H1 (cell line): ENCODE measurements at regions not wholly inside any gene's neighbourhood (a gene's known extent, or its start where the extent isn't known, plus 50 kb on each side); places are given as distances from the start of the nearest gene placed in this dataset.

ENCODE experiments used
- CTCF ChIA-PET: fragments of 300-600 bp; sonication (Branson Sonifier 250); formaldehyde crosslinking; loops from one replicate; lab custom pipeline; 2021; ENCODE audit not compliant: partially characterized antibody; lab: Charles Lee
- POLR2A ChIA-PET: fragments of 300-600 bp; sonication (Branson Sonifier 250); formaldehyde crosslinking; loops from one replicate; lab custom pipeline; 2021; ENCODE audit warnings: inconsistent platforms; ENCODE audit not compliant: partially characterized antibody; lab: Charles Lee
- DNase-seq, 2 experiments: peaks; one replicate each; pipeline versions ENCODE4 v3.0.0 to v3.0.0-alpha.2; 2010 to 2022; ENCODE audit warnings: low spot score in 2 of 2, low read depth in 1 of 2, mixed read lengths in 1 of 2
- FAIRE-seq: peaks from 2 replicates; lab custom pipeline; 2011; peaks lifted over from hg19 to GRCh38; lab: Jason Lieb, UNC
- H2AFZ ChIP-seq: 2 replicates; pipeline ENCODE4 v1.8.1; 2012; ENCODE audit warnings: low read length, inconsistent platforms
- H2AK5ac ChIP-seq: 2 replicates; pipeline ENCODE4 v1.6.1; 2013; ENCODE audit warnings: low read depth, low read length
- H2BK120ac ChIP-seq: replicated peaks from 2 replicates; pipeline ENCODE3; 2013; ENCODE audit warnings: low read depth, low read length, inconsistent platforms
- H2BK12ac ChIP-seq: 2 replicates; pipeline ENCODE4 v1.6.1; 2013; ENCODE audit warnings: low read depth, low read length
- H2BK15ac ChIP-seq: 2 replicates; pipeline ENCODE4 v1.6.1; 2013; ENCODE audit warnings: low read length
- H2BK20ac ChIP-seq: 2 replicates; pipeline ENCODE4 v1.6.1; 2013; ENCODE audit warnings: low read length
- H2BK5ac ChIP-seq: 2 replicates; pipeline ENCODE4 v1.6.1; 2013; ENCODE audit warnings: low read depth, low read length
- H3K14ac ChIP-seq: 2 replicates; pipeline ENCODE4 v1.6.1; 2013; ENCODE audit warnings: inconsistent platforms; ENCODE audit not compliant: insufficient read length
- H3K18ac ChIP-seq: 2 replicates; pipeline ENCODE4 v1.6.1; 2013; ENCODE audit warnings: low read length; ENCODE audit errors: extremely low read depth
- H3K23ac ChIP-seq: 2 replicates; pipeline ENCODE4 v1.6.1; 2013; ENCODE audit warnings: inconsistent platforms; ENCODE audit not compliant: insufficient read length
- H3K23me2 ChIP-seq: 2 replicates; pipeline ENCODE4 v1.6.1; 2013; ENCODE audit warnings: low read depth, low read length
- H3K27ac ChIP-seq: 2 replicates; pipeline ENCODE4 v1.6.1; 2011; ENCODE audit warnings: low read depth, low read length, inconsistent platforms
- H3K27me3 ChIP-seq, 4 experiments: replicated peaks in 1 of 4; 1 replicate in 1 of 4; 2 replicates in 3 of 4; pipeline versions ENCODE4 v1.6.1 to v1.8.1; 2011 to 2013; ENCODE audit warnings: low read length in 3 of 4, mild to moderate bottlenecking in 3 of 4, inconsistent platforms in 2 of 4, mixed read lengths in 2 of 4, moderate library complexity in 1 of 4; ENCODE audit not compliant: control insufficient read depth in 3 of 4, insufficient read depth in 3 of 4; ENCODE audit errors: extremely low read depth in 1 of 4
- H3K36me3 ChIP-seq, 4 experiments: 2 replicates each; pipeline versions ENCODE4 v1.6.1 to v1.8.1; 2011 to 2013; ENCODE audit warnings: mild to moderate bottlenecking in 4 of 4, low read length in 3 of 4, moderate library complexity in 2 of 4, control low read depth in 1 of 4, inconsistent platforms in 1 of 4; ENCODE audit not compliant: insufficient read depth in 4 of 4, control insufficient read depth in 2 of 4
- H3K4ac ChIP-seq: replicated peaks from 2 replicates; pipeline ENCODE3; 2013; ENCODE audit warnings: low read length, low read depth, mixed read lengths, inconsistent platforms; ENCODE audit not compliant: insufficient read length
- H3K4me1 ChIP-seq, 4 experiments: replicated peaks in 1 of 4; 1 replicate in 1 of 4; 2 replicates in 3 of 4; pipeline versions ENCODE4 v1.6.1 to v1.8.1; 2011 to 2013; ENCODE audit warnings: low read length in 3 of 4, inconsistent platforms in 2 of 4, mixed read lengths in 1 of 4; ENCODE audit not compliant: insufficient read depth in 4 of 4, control insufficient read depth in 3 of 4
- H3K4me2 ChIP-seq, 2 experiments: 2 replicates each; pipeline versions ENCODE4 v1.6.1 to v1.8.1; 2011 to 2013; ENCODE audit warnings: low read depth in 2 of 2, low read length in 2 of 2, control low read depth in 1 of 2, inconsistent platforms in 1 of 2, mild to moderate bottlenecking in 1 of 2; ENCODE audit not compliant: insufficient read depth in 1 of 2
- H3K4me3 ChIP-seq, 4 experiments: fragments of 200-600, 300-600 bp in 1 of 4; sonication (generic), shearing (Covaris generic), sonication (Bioruptor Twin) in 1 of 4; 2 replicates each; pipeline versions ENCODE4 v1.5.1 to v1.8.1; 2011 to 2016; ENCODE audit warnings: low read length in 4 of 4, low read depth in 3 of 4, control low read depth in 2 of 4, inconsistent platforms in 2 of 4, mild to moderate bottlenecking in 2 of 4, mixed read lengths in 1 of 4, moderate library complexity in 1 of 4; ENCODE audit not compliant: insufficient read depth in 2 of 4; ENCODE audit errors: extremely low read depth in 1 of 4
- H3K56ac ChIP-seq: replicated peaks from 2 replicates; pipeline ENCODE3; 2013; ENCODE audit warnings: low read depth, mild to moderate bottlenecking, mixed read lengths, low read length, inconsistent platforms; ENCODE audit not compliant: insufficient read length
- H3K79me1 ChIP-seq: 2 replicates; pipeline ENCODE4 v1.6.1; 2013; ENCODE audit warnings: low read depth, low read length, control low read depth
- H3K79me2 ChIP-seq, 2 experiments: 2 replicates each; pipeline versions ENCODE4 v1.6.1 to v1.8.1; 2012 to 2013; ENCODE audit warnings: low read length in 2 of 2, mild to moderate bottlenecking in 2 of 2, inconsistent platforms in 1 of 2; ENCODE audit not compliant: insufficient read depth in 2 of 2, control insufficient read depth in 1 of 2
- H3K9ac ChIP-seq, 4 experiments: replicated peaks in 1 of 4; 1 replicate in 1 of 4; 2 replicates in 3 of 4; pipeline versions ENCODE4 v1.6.1 to v1.8.1; 2011 to 2013; ENCODE audit warnings: low read depth in 3 of 4, low read length in 3 of 4, control low read depth in 2 of 4, mild to moderate bottlenecking in 2 of 4, moderate library complexity in 2 of 4, inconsistent platforms in 1 of 4; ENCODE audit errors: extremely low read depth in 1 of 4
- H3K9me3 ChIP-seq, 2 experiments: 2 replicates each; pipeline versions ENCODE4 v1.6.1 to v1.8.1; 2012 to 2013; ENCODE audit warnings: mild to moderate bottlenecking in 2 of 2, moderate library complexity in 2 of 2, control low read depth in 1 of 2, inconsistent platforms in 1 of 2, low read depth in 1 of 2, low read length in 1 of 2, mixed read lengths in 1 of 2; ENCODE audit not compliant: insufficient read depth in 2 of 2
- H4K20me1 ChIP-seq, 2 experiments: replicated peaks in 1 of 2; 2 replicates each; pipeline versions ENCODE3 to v1.8.1; 2011 to 2013; ENCODE audit warnings: inconsistent platforms in 2 of 2, low read length in 2 of 2, mild to moderate bottlenecking in 1 of 2; ENCODE audit not compliant: insufficient read depth in 2 of 2, control insufficient read depth in 1 of 2
- H4K5ac ChIP-seq: 2 replicates; pipeline ENCODE4 v1.6.1; 2013; ENCODE audit warnings: low read length, low read depth, mixed read lengths, inconsistent platforms; ENCODE audit not compliant: insufficient read length
- H4K8ac ChIP-seq: 2 replicates; pipeline ENCODE4 v1.8.0; 2013; ENCODE audit warnings: mild to moderate bottlenecking, moderate library complexity, low read length, inconsistent platforms; ENCODE audit not compliant: insufficient read depth; ENCODE audit errors: extremely low read depth
- H4K91ac ChIP-seq: replicated peaks from 2 replicates; pipeline ENCODE3; 2013; ENCODE audit warnings: low read length, mixed read lengths, inconsistent platforms; ENCODE audit not compliant: insufficient read length
- POLR2A ChIP-seq, 2 experiments: IDR thresholded peaks; 1 replicate in 1 of 2; 2 replicates in 1 of 2; pipeline ENCODE4 v1.6.1; 2011; ENCODE audit warnings: low read depth in 2 of 2, low read length in 2 of 2, mild to moderate bottlenecking in 2 of 2; ENCODE audit errors: control extremely low read depth in 1 of 2
- RXRA ChIP-seq: IDR thresholded peaks from 2 replicates; pipeline ENCODE4 v1.6.1; 2011; ENCODE audit warnings: low read depth, mild to moderate bottlenecking, low read length, moderate library complexity; ENCODE audit not compliant: insufficient read depth
- SIN3A ChIP-seq, 2 experiments: IDR thresholded peaks in 1 of 2; conservative IDR thresholded peaks in 1 of 2; 2 replicates each; pipeline ENCODE4 v1.6.1; 2011 to 2012; ENCODE audit warnings: low read length in 2 of 2, improper control_type of control experiment in 1 of 2, low read depth in 1 of 2, mild to moderate bottlenecking in 1 of 2
- WGBS, 2 experiments: shearing (Covaris generic) in 1 of 2; methylation state at CpG; one replicate each; pipeline versions ENCODE4 v1.1.6 to v1.1.7; 2013 to 2015; ENCODE audit warnings: low lambda C conversion rate in 2 of 2, mixed read lengths in 2 of 2, inconsistent platforms in 1 of 2, low coverage in 1 of 2, missing lambda C conversion rate in 1 of 2; ENCODE audit not compliant: insufficient replicate concordance in 2 of 2, insufficient coverage in 1 of 2, insufficient read length in 1 of 2; ENCODE audit errors: extremely low coverage in 1 of 2, missing lambda C conversion rate in 1 of 2; 5-methylcytosine and 5-hydroxymethylcytosine counted together

GRCh38 chr9:86644675-86645034 is 290.4 kb upstream of the TUT7 start:
- peaks cover 0 to 4% (median 2%) of the 10 kb centered on the region in 4 experiments; a peak in 4 of 7 replicates for H3K4me1 ChIP-seq
- H3K27me3 ChIP-seq = no peaks in the 10 kb centered on the region
- H3K79me1 ChIP-seq = no peaks in the 10 kb centered on the region
- no peak overlapping the region for H4K8ac ChIP-seq
- ChIA-PET POLR2A (interaction anchor here (0.6 to 1.5 kb wide), 3 partner anchors 77 to 301 kb away, joined by 3 read pairs; no protein-coding TSS in a partner anchor), CTCF (interaction anchor here (0.7 to 1.9 kb wide), 5 partner anchors 14 to 481 kb away, joined by 3 to 12 read pairs (median 3); no protein-coding TSS in a partner anchor)
- H3K14ac ChIP-seq = no peak overlapping the region
- H3K4me3 ChIP-seq = no peak overlapping the region
- no peak overlapping the region for H3K18ac ChIP-seq
- no peak overlapping the region for H3K23ac ChIP-seq
- H2AK5ac ChIP-seq = no peak overlapping the region
- DNase-seq (no peak), FAIRE-seq (no peak)
- no peaks in the 10 kb centered on the region for H3K36me3 ChIP-seq
- TF ChIP-seq RXRA (no peak), POLR2A (IDR thresholded peaks at IDR 0.05; ENCODE audit: control extremely low read depth in 1 of 2, low read depth in 2 of 2, low read length in 2 of 2) (no peak), SIN3A (conservative IDR thresholded peaks at IDR 0.05 in 1 of 2, IDR thresholded peaks at IDR 0.05 in 1 of 2; ENCODE audit: low read depth in 1 of 2, low read length in 2 of 2) (no peak)
- H3K4me2 ChIP-seq = no peak overlapping the region
- H3K79me2 ChIP-seq = no peaks in the 10 kb centered on the region
- H2BK15ac ChIP-seq = no peak overlapping the region
- no peak overlapping the region for H2BK12ac ChIP-seq
- no peak overlapping the region for H2BK120ac ChIP-seq
- no peaks in the 10 kb centered on the region; the same call in 1 of the 2 replicates for H3K23me2 ChIP-seq
- no peak overlapping the region for H2AFZ ChIP-seq
- H4K20me1 ChIP-seq = no peaks in the 10 kb centered on the region
- H3K4ac ChIP-seq = no peak overlapping the region
- no peak overlapping the region for H4K91ac ChIP-seq
- H3K27ac ChIP-seq = no peak overlapping the region
- no peak overlapping the region for H3K9ac ChIP-seq
- no peak overlapping the region for H2BK5ac ChIP-seq
- no peak overlapping the region for H2BK20ac ChIP-seq
- no peak overlapping the region for H3K56ac ChIP-seq
- no peak overlapping the region for H4K5ac ChIP-seq
- no peaks in the 10 kb centered on the region for H3K9me3 ChIP-seq
- WGBS, 2 experiments = 87% methylated on average over 4 of the region's 4 CpGs; no CpG with 5 or more reads in 1 of the 2 experiments
